ENCODE measurements at regions not wholly inside any gene's neighbourhood (a gene's known extent, or its start where the extent isn't known, plus 50 kb on each side); places are given as distances from the start of the nearest gene placed in this dataset.
"Not testable (repeated sequence)": the region's sequence is repeated elsewhere in the genome, so short reads cannot be mapped to it uniquely, and the experiment has no call there.

- no peak for DNase-seq
Measured at GRCh38 chr7:114173170-114173890, 241.3 kb upstream of the FOXP2 start.

DNA sequence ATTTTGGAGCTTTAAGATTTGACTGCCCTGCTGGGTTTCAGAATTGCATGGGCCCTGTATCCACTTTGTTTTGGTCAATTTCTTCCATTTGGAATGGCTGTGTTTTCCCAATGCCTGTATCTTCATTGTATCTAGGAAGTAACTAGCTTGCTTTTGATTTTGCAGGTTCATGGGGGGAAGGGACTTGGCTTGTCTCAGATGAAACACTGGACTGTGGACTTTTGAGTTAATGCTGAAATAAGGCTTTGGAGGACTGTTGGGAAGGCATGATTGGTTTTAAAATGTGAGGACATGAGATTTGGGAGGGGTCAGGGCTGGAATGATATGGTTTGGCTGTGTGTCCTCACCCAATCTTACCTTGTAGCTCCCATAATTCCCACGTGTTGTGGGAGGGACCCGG lies 245.2 kb upstream of the FOXP2 start:
- not testable (repeated sequence) for DNase-seq

DNA sequence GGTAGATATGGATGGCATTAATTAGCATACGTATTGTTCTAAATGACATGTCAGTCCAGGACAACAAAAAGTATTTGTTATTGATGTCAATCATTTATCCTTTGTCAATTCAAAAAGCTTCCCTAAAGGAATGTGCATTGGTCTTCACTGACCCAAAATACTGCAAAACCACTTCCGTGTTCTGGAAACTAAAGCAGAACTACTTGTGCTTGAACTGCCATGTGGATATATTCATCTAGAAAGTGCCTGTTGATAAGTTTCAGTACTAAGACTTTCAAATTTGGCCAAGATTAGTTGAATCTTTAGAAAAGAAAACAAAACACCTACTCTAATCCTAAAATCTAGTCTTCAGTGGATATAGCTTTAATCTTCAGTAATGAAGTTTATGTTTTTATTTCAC lies 242.1 kb upstream of the PPP1R3A start:
- DNase-seq, result no peak

DNA sequence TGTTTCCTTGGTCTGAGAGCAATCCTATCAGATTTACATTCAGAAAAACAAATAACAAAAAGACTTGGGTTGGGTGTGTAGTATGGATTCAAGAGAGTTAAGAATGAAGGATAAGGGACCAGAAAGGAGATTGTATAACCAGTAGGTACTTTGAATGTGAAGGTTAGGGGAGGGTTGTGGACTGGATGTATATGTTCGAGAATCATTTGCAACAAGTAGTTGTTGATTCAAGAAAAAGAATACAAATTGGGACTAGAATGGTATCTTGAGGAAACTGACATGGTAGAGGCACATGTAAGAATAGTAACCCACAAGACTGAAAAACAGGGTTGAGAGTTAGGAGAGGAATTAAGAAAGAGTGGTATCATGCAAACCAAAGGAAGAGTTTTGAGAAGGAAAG lies 240.0 kb upstream of the PPP1R3A start:
- DNase-seq, result no peak

DNA sequence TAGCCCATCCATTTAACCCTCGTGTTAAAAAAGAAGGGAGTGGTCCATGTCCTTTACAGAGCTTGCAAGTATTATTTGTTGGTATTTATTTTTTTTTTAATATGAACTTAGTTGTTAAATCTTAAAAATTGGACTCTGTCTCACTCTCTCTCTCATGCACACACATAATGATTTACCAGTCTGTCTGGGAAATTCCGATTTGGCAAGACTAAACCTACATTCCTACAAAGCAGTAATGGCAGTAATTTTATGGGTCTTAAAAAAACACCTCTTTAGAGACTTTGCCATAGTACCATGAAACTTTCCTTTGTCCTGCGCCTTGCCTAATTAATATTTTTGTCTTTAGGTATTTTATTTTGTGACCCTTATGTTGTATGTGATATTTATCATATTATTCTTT lies 239.5 kb upstream of the PPP1R3A start:
- no peak for DNase-seq

DNA sequence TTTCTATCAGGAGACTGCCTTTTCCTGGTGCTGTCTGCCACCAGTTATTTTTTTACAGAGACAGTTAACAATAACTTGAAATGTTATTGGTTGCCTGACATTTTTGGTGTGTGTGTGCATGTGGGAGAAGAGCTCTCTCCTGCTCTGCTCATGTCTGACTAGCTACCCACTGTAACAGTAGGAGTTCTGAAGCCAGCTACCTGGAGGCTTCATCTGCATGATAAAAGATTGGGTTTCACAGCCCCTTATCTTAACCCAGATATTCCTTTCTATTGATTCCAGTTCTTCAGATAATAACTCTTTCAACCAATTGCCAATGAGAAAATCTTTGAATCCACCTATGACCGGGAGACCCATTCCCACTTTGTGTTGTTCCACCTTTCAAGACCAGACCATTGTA lies 237.4 kb upstream of the PPP1R3A start:
- DNase-seq, result no peak

DNA sequence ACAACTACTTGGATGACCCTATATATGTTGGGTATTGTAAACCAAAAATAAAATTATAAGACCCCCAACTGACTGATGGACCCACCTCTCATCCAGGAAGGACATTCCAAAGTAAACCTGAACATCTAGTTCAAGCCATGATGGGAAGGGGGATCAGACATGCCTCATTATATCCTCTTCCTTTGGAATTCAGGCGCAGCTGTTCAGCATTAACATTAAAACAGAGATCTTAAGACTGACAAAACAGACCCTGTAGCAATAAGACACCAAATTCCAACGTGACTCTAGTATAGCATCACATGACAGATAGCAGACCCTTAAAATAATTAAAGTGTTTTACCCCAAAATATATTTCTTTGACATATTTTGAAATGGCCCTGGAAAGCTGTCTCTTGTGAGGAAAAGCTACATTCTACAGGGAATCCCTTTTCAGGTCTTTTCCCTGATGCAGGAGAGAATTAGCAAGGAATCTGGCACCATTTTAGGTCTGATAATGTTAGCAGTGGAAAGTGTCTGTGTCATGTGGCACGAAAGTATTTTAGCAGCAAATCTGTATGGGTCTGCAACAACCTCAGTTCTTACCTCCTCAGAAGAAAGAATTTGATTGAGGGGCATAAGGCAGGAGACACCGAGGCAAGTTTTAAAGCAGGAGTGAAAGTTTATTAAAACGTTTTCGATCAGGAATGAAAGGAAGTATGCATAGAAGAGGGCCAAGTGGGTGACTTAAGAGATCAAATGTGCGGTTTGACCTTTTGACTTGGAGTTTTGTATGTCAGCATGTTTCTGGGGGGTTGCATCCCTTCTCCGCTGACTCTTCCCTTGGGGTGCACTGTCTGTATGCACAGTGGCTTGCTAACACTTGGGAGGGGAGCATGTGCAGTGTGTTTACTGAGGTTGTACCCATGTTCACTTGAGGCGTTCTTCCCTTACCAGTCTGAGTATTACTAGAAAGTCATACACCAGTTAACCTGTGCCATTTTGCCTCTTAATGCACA lies 236.6 kb upstream of the PPP1R3A start:
- DNase-seq, result no peak

DNA sequence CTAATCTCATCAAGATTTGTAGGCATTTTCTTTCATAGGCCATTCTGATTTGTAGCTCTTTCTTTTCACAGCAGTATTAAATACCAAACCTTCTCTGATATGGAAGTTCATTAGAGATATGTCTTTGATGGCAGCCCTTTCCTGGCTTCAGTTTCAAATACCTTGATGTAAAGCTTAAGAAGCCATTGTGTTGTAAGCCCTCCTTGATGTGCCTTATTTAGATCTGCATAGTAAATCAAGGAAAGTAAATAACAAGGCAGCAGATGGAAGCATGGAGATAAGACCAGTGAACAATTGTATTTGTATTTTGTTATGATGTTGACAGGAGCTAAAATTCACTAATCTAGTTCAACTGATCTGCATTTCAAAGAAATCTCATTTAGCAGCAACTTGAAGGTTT lies 234.9 kb upstream of the PPP1R3A start:
- DNase-seq, result no peak

GRCh38 chr7:114152314-114152938 lies 233.6 kb upstream of the PPP1R3A start:
- DNase-seq, result no peak

DNA sequence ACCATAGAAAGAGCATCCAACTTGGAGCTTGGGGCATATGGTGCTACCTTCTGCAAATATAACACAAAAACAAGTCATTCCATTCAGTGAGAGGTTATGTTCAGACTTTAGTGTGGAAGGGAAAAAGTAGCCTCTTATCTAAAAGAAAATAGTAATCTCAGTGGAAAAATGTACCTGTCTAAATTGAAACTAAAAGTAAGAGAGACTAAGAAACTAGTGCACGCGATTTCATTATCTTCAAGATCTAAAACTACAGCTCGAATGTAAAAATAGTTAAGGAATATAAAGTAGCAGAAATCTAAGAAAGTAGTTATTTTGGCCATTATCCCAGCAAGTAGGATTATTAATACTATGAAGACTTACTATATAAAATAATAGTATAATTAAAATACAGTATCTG lies 233.0 kb upstream of the PPP1R3A start:
- no peak for DNase-seq

DNA sequence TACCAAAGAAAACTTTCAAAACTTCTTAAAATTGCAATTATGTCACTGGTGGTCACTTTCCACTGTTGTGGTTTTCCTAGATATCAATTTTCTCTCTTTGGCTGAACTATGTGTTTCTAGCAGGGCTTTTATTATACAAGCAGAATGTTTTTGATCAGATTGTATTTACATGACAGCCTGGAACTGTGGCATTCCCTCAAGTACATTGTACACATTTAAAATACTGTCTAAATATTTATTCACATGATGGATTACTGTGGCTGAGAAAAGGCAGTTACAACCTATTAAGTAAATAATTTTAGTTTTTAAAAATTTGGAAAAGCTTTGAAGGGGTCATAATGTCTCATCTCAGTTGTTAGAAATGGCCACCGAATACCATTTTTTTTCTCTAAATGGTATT lies 231.9 kb upstream of the PPP1R3A start:
- DNase-seq, result no peak

- no peak for DNase-seq
Measured at GRCh38 chr7:114148779-114149178, 230.0 kb upstream of the PPP1R3A start.

GRCh38 chr7:114141415-114141814 lies 222.6 kb upstream of the PPP1R3A start:
- no peak for DNase-seq

- no peak for DNase-seq
Measured at GRCh38 chr7:114140561-114140960, 221.8 kb upstream of the PPP1R3A start.

- DNase-seq, result not testable (repeated sequence)
Measured at GRCh38 chr7:114139690-114140089, 220.9 kb upstream of the PPP1R3A start.

GRCh38 chr7:114138587-114138986 lies 219.8 kb upstream of the PPP1R3A start:
- DNase-seq, result no peak

- DNase-seq, result no peak
Measured at GRCh38 chr7:114133717-114134116, 214.9 kb upstream of the PPP1R3A start.

DNA sequence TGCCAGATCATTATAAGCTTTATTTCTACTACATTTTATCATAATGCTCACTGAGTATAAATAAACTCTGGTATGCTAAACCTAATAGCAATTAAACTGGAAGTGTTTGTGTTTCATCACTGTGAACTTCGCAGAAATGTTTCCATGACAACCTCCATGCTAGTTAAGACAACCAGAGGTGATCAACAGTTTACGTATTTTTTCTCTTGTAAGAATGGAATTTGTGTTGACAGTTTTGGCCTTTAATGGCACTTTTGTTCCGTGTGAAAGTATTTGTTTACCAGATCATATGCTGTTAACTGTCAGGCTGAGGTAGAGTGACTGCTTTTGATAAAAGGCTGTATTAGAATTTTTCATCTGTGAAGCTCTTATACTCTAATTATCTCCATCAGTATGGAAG lies 212.1 kb upstream of the PPP1R3A start:
- no peak for DNase-seq

DNA sequence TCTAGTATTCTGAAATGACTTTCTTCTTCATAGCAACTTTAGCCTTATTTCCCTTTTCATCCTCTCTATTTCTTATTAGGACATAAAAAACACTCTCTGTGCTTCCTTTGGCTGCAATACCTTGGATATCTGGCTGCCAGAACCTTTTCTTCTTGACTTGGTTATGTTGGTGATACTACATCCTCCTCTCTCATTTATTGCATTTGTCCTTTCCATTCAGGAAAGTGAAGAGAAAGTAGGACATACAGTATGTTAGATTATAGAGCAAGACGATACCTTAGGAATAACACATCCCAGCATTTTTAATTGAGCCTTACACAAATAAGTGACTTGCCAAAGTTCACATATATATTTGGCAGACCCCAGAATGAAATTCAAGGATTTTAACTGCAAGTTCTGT lies 210.1 kb upstream of the PPP1R3A start:
- DNase-seq, result no peak

- DNase-seq, result no peak
Measured at GRCh38 chr7:114126095-114126494, 207.3 kb upstream of the PPP1R3A start.

DNA sequence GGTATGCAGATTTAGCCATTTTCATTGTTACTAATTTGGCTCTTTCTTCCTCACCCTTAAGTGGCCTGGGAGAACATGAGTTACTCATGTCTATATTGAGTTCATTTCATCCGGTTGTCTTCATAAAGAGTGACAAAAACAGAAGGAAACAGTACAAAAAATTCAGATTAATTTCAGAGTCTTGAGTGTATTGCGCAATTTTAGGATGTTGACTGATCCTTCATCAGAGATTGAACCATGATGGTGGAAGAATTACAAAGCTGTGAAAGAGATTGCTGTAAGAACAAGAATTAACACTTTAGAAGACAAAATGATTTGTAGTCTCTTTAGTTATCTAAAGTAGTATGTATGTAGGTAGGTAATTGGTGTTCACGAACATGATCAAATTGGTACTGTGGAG lies 194.0 kb upstream of the PPP1R3A start:
- no peak for DNase-seq

DNA sequence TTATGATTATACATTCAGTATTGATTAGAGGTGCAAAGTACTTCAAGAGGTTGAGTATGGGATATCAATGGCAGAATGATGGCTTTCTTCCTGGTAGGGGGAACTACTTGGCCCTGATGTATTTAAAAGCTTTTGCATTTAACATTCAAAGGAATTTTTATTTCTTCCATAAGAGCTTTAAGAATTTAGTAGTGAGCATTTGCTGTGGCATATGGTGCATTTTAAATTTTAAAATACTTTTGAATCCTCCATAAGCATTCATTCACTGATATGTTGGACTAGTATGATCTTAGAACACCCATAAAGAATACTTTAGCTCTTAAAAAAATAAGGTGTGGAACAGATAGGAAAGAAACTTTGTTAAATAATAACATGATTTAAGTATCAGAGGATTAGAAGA lies 191.9 kb upstream of the PPP1R3A start:
- no peak for DNase-seq

DNA sequence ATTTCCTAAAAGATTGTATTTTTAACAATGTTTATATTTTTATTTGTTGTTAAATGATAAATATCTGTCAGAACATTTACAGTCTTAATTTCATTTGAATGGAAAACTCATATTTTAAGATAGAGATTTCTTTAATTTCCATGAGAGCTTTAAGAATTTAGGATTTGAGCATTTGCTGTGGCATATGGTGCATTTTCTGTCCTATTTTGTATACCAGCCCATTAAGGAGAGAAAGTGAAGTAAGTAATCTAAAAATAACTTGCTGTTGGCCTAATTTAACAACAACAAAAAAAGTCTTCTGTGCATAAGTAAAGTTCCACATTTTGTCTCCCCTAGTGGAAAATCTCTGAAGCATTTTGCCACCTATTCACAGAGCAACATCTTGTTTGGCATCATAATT lies 190.9 kb upstream of the PPP1R3A start:
- no peak for DNase-seq

GRCh38 chr7:114109304-114109703 lies 190.5 kb upstream of the PPP1R3A start:
- DNase-seq, result no peak

Data from NCI-H2081 treated with DMSO at 0.1 percent for 48 hours (cell line).